HEK293T (cell line): ENCODE measurements at regions not wholly inside any gene's neighbourhood (a gene's known extent, or its start where the extent isn't known, plus 50 kb on each side); places are given as distances from the start of the nearest gene placed in this dataset.

Source experiments
- BHLHE40 ChIP-seq: fragments of 450-650 bp; IDR thresholded peaks from 2 replicates; pipeline ENCODE4 v1.6.1; 2016; ENCODE audit warnings: mild to moderate bottlenecking, moderate library complexity, borderline replicate concordance
- FOXA1 ChIP-seq: fragments of 450-650 bp; IDR thresholded peaks from 2 replicates; pipeline ENCODE4 v1.6.1; 2016; ENCODE audit warnings: mild to moderate bottlenecking
- FOXM1 ChIP-seq: fragments of 450-650 bp; IDR thresholded peaks from 2 replicates; pipeline ENCODE4 v1.6.1; 2017; ENCODE audit warnings: mild to moderate bottlenecking, borderline replicate concordance
- L3MBTL2 ChIP-seq: fragments of 450-650 bp; conservative IDR thresholded peaks from 2 replicates; pipeline ENCODE4 v1.6.1; 2016; ENCODE audit warnings: mild to moderate bottlenecking
- SP1 ChIP-seq: fragments of 450-650 bp; IDR thresholded peaks from 2 replicates; pipeline ENCODE4 v1.6.1; 2017

GRCh38 chr11:116366980-116367645, 405.7 kb downstream of the BUD13 start:
- TF ChIP-seq L3MBTL2 (no peak), BHLHE40 (no peak), FOXA1 (no peak), FOXM1 (no peak), SP1 (no peak)
